DOHH2 (cell line): ENCODE measurements at regions not wholly inside any gene's neighbourhood (a gene's known extent, or its start where the extent isn't known, plus 50 kb on each side); places are given as distances from the start of the nearest gene placed in this dataset.

ENCODE experiments used
- CTCF ChIP-seq: fragments of 200-600 bp; sonication (generic); IDR thresholded peaks from one replicate; pipeline ENCODE4 v1.5.1; 2014; ENCODE audit warnings: antibody characterized with exemption, mild to moderate bottlenecking, low read depth, low read length; ENCODE audit not compliant: poor library complexity, severe bottlenecking
- EZH2phosphoT487 ChIP-seq: fragments of 200-600 bp; sonication (generic); IDR thresholded peaks from 2 replicates; pipeline ENCODE4 v1.6.1; 2017; ENCODE audit warnings: borderline replicate concordance, mild to moderate bottlenecking, antibody characterized with exemption, low read length, moderate library complexity, mixed read lengths

- TF ChIP-seq CTCF (peak; percentile 80), EZH2phosphoT487 (no peak)
Observed at GRCh38 chr4:71184195-71184781, 154.5 kb upstream of the SLC4A4 start.
